Keratinocyte (primary cell): ENCODE measurements at regions not wholly inside any gene's neighbourhood (a gene's known extent, or its start where the extent isn't known, plus 50 kb on each side); places are given as distances from the start of the nearest gene placed in this dataset.

Source experiments
- EZH2 ChIP-seq: IDR thresholded peaks from one replicate; pipeline ENCODE4 v1.6.1; 2012; ENCODE audit warnings: inconsistent platforms, mild to moderate bottlenecking, low read length, moderate library complexity
- TF ChIP-seq, protein P1 (sequence below), 3 experiments: IDR thresholded peaks in 1 of 3; conservative IDR thresholded peaks in 1 of 3; optimal IDR thresholded peaks in 1 of 3; 2 replicates in 2 of 3; 3 replicates in 1 of 3; pipeline versions ENCODE3 to v1.5.1; 2011; ENCODE audit warnings: low read length in 3 of 3, mild to moderate bottlenecking in 3 of 3, moderate library complexity in 2 of 3, control low read depth in 1 of 3, inconsistent platforms in 1 of 3; ENCODE audit not compliant: insufficient read depth in 2 of 3; ENCODE audit errors: extremely low read depth in 1 of 3

DNA sequence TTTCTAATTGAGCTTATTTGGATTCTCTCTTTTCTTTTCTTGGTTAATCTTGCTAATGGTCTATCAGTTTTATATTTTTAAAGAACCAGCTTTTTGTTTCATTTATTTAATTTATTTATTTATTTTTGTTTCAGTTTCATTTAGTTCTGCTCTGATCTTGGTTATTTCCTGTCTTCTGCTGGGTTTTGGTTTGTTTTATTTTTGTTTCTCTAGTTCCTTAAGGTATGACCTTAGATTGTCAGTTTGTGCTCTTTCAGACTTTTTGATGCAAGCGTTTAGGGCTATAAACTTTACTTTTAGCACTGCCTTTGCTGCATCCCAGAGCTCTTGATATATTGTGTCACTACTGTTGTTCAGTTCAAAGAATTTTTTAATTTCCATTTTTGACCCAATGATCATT is 149.7 kb upstream of the SLC25A13 start:
- TF ChIP-seq, protein P1, sequence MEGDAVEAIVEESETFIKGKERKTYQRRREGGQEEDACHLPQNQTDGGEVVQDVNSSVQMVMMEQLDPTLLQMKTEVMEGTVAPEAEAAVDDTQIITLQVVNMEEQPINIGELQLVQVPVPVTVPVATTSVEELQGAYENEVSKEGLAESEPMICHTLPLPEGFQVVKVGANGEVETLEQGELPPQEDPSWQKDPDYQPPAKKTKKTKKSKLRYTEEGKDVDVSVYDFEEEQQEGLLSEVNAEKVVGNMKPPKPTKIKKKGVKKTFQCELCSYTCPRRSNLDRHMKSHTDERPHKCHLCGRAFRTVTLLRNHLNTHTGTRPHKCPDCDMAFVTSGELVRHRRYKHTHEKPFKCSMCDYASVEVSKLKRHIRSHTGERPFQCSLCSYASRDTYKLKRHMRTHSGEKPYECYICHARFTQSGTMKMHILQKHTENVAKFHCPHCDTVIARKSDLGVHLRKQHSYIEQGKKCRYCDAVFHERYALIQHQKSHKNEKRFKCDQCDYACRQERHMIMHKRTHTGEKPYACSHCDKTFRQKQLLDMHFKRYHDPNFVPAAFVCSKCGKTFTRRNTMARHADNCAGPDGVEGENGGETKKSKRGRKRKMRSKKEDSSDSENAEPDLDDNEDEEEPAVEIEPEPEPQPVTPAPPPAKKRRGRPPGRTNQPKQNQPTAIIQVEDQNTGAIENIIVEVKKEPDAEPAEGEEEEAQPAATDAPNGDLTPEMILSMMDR (optimal IDR thresholded peaks at IDR 0.05 in 1 of 3, IDR thresholded peaks at IDR 0.05 in 1 of 3, conservative IDR thresholded peaks at IDR 0.05 in 1 of 3; ENCODE audit: extremely low read depth in 1 of 3, insufficient read depth in 2 of 3, low read length in 3 of 3), result no peak
- no peak for TF ChIP-seq EZH2
